ENCODE measurements at regions not wholly inside any gene's neighbourhood (a gene's known extent, or its start where the extent isn't known, plus 50 kb on each side); places are given as distances from the start of the nearest gene placed in this dataset.
"Not testable (repeated sequence)": the region's sequence is repeated elsewhere in the genome, so short reads cannot be mapped to it uniquely, and the experiment has no call there.

GRCh38 chr1:199498802-199499201 is 528.7 kb upstream of the NR5A2 start:
- H3K4me1 ChIP-seq (ENCODE audit: insufficient read depth, low read length); H3K4me3 ChIP-seq (ENCODE audit: low read length); H3K27me3 ChIP-seq (ENCODE audit: insufficient read depth, low read length); H3K9ac ChIP-seq (ENCODE audit: low read depth, low read length); H3K27ac ChIP-seq (ENCODE audit: low read length); H3K36me3 ChIP-seq (ENCODE audit: insufficient read depth, low read depth, low read length); H3K9me3 ChIP-seq (ENCODE audit: insufficient read depth, low read depth, low read length): not testable (repeated sequence)

GRCh38 chr1:199508072-199508471 is 519.4 kb upstream of the NR5A2 start:
- no peak overlapping the region for H3K4me3 ChIP-seq (ENCODE audit: low read length)
- H3K36me3 ChIP-seq (ENCODE audit: insufficient read depth, low read depth, low read length): no peaks in the 10 kb centered on the region
- H3K4me1 ChIP-seq (ENCODE audit: insufficient read depth, low read length): peaks cover 15% of the 10 kb centered on the region
- no peak overlapping the region for H3K9ac ChIP-seq (ENCODE audit: low read depth, low read length)
- no peaks in the 10 kb centered on the region for H3K27me3 ChIP-seq (ENCODE audit: insufficient read depth, low read length)
- H3K9me3 ChIP-seq (ENCODE audit: insufficient read depth, low read depth, low read length): no peaks in the 10 kb centered on the region
- no peak overlapping the region for H3K27ac ChIP-seq (ENCODE audit: low read length)

GRCh38 chr1:199508653-199509052 is 518.9 kb upstream of the NR5A2 start:
- H3K4me1 ChIP-seq (ENCODE audit: insufficient read depth, low read length): peaks cover 15% of the 10 kb centered on the region
- H3K9ac ChIP-seq (ENCODE audit: low read depth, low read length): no peak overlapping the region
- no peaks in the 10 kb centered on the region for H3K36me3 ChIP-seq (ENCODE audit: insufficient read depth, low read depth, low read length)
- no peaks in the 10 kb centered on the region for H3K27me3 ChIP-seq (ENCODE audit: insufficient read depth, low read length)
- H3K4me3 ChIP-seq (ENCODE audit: low read length): no peak overlapping the region
- H3K27ac ChIP-seq (ENCODE audit: low read length): no peak overlapping the region
- no peaks in the 10 kb centered on the region for H3K9me3 ChIP-seq (ENCODE audit: insufficient read depth, low read depth, low read length)

GRCh38 chr1:199509456-199509855 is 518.1 kb upstream of the NR5A2 start:
- no peak overlapping the region for H3K4me3 ChIP-seq (ENCODE audit: low read length)
- no peak overlapping the region for H3K27ac ChIP-seq (ENCODE audit: low read length)
- no peak overlapping the region for H3K9ac ChIP-seq (ENCODE audit: low read depth, low read length)
- H3K27me3 ChIP-seq (ENCODE audit: insufficient read depth, low read length): no peaks in the 10 kb centered on the region
- peaks cover 15% of the 10 kb centered on the region for H3K4me1 ChIP-seq (ENCODE audit: insufficient read depth, low read length)
- no peaks in the 10 kb centered on the region for H3K9me3 ChIP-seq (ENCODE audit: insufficient read depth, low read depth, low read length)
- H3K36me3 ChIP-seq (ENCODE audit: insufficient read depth, low read depth, low read length): no peaks in the 10 kb centered on the region

GRCh38 chr1:199510314-199510713 is 517.2 kb upstream of the NR5A2 start:
- Histone ChIP-seq H3K9me3 (ENCODE audit: insufficient read depth, low read depth, low read length) (no peaks in the 10 kb centered on the region), H3K9ac (ENCODE audit: low read depth, low read length) (no peak overlapping the region), H3K4me3 (ENCODE audit: low read length) (no peak overlapping the region), H3K27ac (ENCODE audit: low read length) (no peak overlapping the region), H3K36me3 (ENCODE audit: insufficient read depth, low read depth, low read length) (no peaks in the 10 kb centered on the region), H3K4me1 (ENCODE audit: insufficient read depth, low read length) (peaks cover 15% of the 10 kb centered on the region), H3K27me3 (ENCODE audit: insufficient read depth, low read length) (no peaks in the 10 kb centered on the region)

- Histone ChIP-seq H3K4me3 (ENCODE audit: low read length) (no peak overlapping the region), H3K27me3 (ENCODE audit: insufficient read depth, low read length) (no peaks in the 10 kb centered on the region), H3K27ac (ENCODE audit: low read length) (no peak overlapping the region), H3K9ac (ENCODE audit: low read depth, low read length) (no peak overlapping the region), H3K36me3 (ENCODE audit: insufficient read depth, low read depth, low read length) (no peaks in the 10 kb centered on the region), H3K9me3 (ENCODE audit: insufficient read depth, low read depth, low read length) (no peaks in the 10 kb centered on the region), H3K4me1 (ENCODE audit: insufficient read depth, low read length) (peaks cover 15% of the 10 kb centered on the region)
Observed at GRCh38 chr1:199512037-199512710, 515.3 kb upstream of the NR5A2 start.

- Histone ChIP-seq H3K9ac (ENCODE audit: low read depth, low read length) (no peak overlapping the region), H3K4me3 (ENCODE audit: low read length) (no peak overlapping the region), H3K36me3 (ENCODE audit: insufficient read depth, low read depth, low read length) (no peaks in the 10 kb centered on the region), H3K4me1 (ENCODE audit: insufficient read depth, low read length) (peaks cover 15% of the 10 kb centered on the region), H3K27ac (ENCODE audit: low read length) (no peak overlapping the region), H3K9me3 (ENCODE audit: insufficient read depth, low read depth, low read length) (no peaks in the 10 kb centered on the region), H3K27me3 (ENCODE audit: insufficient read depth, low read length) (no peaks in the 10 kb centered on the region)
Observed at GRCh38 chr1:199515261-199515660, 512.2 kb upstream of the NR5A2 start.

GRCh38 chr1:199522338-199522737 is 505.2 kb upstream of the NR5A2 start:
- H3K27me3 ChIP-seq (ENCODE audit: insufficient read depth, low read length): no peaks in the 10 kb centered on the region
- H3K4me3 ChIP-seq (ENCODE audit: low read length): no peak overlapping the region
- H3K4me1 ChIP-seq (ENCODE audit: insufficient read depth, low read length): no peaks in the 10 kb centered on the region
- H3K27ac ChIP-seq (ENCODE audit: low read length): no peak overlapping the region
- no peak overlapping the region for H3K9ac ChIP-seq (ENCODE audit: low read depth, low read length)
- no peaks in the 10 kb centered on the region for H3K36me3 ChIP-seq (ENCODE audit: insufficient read depth, low read depth, low read length)
- no peaks in the 10 kb centered on the region for H3K9me3 ChIP-seq (ENCODE audit: insufficient read depth, low read depth, low read length)

- no peak overlapping the region for H3K27ac ChIP-seq (ENCODE audit: low read length)
- no peaks in the 10 kb centered on the region for H3K27me3 ChIP-seq (ENCODE audit: insufficient read depth, low read length)
- H3K36me3 ChIP-seq (ENCODE audit: insufficient read depth, low read depth, low read length): no peaks in the 10 kb centered on the region
- no peaks in the 10 kb centered on the region for H3K4me1 ChIP-seq (ENCODE audit: insufficient read depth, low read length)
- no peak overlapping the region for H3K9ac ChIP-seq (ENCODE audit: low read depth, low read length)
- H3K9me3 ChIP-seq (ENCODE audit: insufficient read depth, low read depth, low read length): no peaks in the 10 kb centered on the region
- H3K4me3 ChIP-seq (ENCODE audit: low read length): no peak overlapping the region
Observed at GRCh38 chr1:199522936-199523335, 504.6 kb upstream of the NR5A2 start.

- no peak overlapping the region for H3K9ac ChIP-seq (ENCODE audit: low read depth, low read length)
- peaks cover 21% of the 10 kb centered on the region; the same call in 1 of the 2 replicates for H3K9me3 ChIP-seq (ENCODE audit: insufficient read depth, low read depth, low read length)
- no peaks in the 10 kb centered on the region for H3K27me3 ChIP-seq (ENCODE audit: insufficient read depth, low read length)
- no peaks in the 10 kb centered on the region for H3K36me3 ChIP-seq (ENCODE audit: insufficient read depth, low read depth, low read length)
- H3K4me1 ChIP-seq (ENCODE audit: insufficient read depth, low read length): no peaks in the 10 kb centered on the region
- H3K27ac ChIP-seq (ENCODE audit: low read length): no peak overlapping the region
- no peak overlapping the region for H3K4me3 ChIP-seq (ENCODE audit: low read length)
Observed at GRCh38 chr1:199529324-199529723, 498.2 kb upstream of the NR5A2 start.

- not testable (repeated sequence) for H3K4me1 ChIP-seq (ENCODE audit: insufficient read depth, low read length); H3K4me3 ChIP-seq (ENCODE audit: low read length); H3K27me3 ChIP-seq (ENCODE audit: insufficient read depth, low read length); H3K9ac ChIP-seq (ENCODE audit: low read depth, low read length); H3K36me3 ChIP-seq (ENCODE audit: insufficient read depth, low read depth, low read length); H3K27ac ChIP-seq (ENCODE audit: low read length)
- peaks cover 53% of the 10 kb centered on the region for H3K9me3 ChIP-seq (ENCODE audit: insufficient read depth, low read depth, low read length)
Observed at GRCh38 chr1:199533361-199533760, 494.1 kb upstream of the NR5A2 start.

- Histone ChIP-seq H3K36me3 (ENCODE audit: insufficient read depth, low read depth, low read length) (no peaks in the 10 kb centered on the region), H3K4me1 (ENCODE audit: insufficient read depth, low read length) (no peaks in the 10 kb centered on the region), H3K27me3 (ENCODE audit: insufficient read depth, low read length) (no peaks in the 10 kb centered on the region), H3K9ac (ENCODE audit: low read depth, low read length) (no peak overlapping the region), H3K27ac (ENCODE audit: low read length) (no peak overlapping the region), H3K4me3 (ENCODE audit: low read length) (no peak overlapping the region), H3K9me3 (ENCODE audit: insufficient read depth, low read depth, low read length) (no peaks in the 10 kb centered on the region)
Observed at GRCh38 chr1:199545780-199546179, 481.7 kb upstream of the NR5A2 start.

Data from iPS-20b (cell line).